Panc1 (cell line): ENCODE measurements at regions not wholly inside any gene's neighbourhood (a gene's known extent, or its start where the extent isn't known, plus 50 kb on each side); places are given as distances from the start of the nearest gene placed in this dataset.

Experiments used
- ATAC-seq: fragments of 200-7000 bp; cut with Tn5 transposase; 2 replicates; pipeline ENCODE4 v1.9.1; 2020; ENCODE audit warnings: mild to moderate bottlenecking, moderate library complexity
- BruUV-seq: library from RNA; stranded (reverse); fragments of 400-500 nt; replicated peaks from 2 replicates; lab custom pipeline; 2021; lab: Mats Ljungman, UMichigan
- CTCF ChIA-PET: fragments of 300-600 bp; sonication (Branson Sonifier 250); formaldehyde crosslinking; loops from one replicate; lab custom pipeline; 2022; ENCODE audit warnings: antibody characterized with exemption; lab: Charles Lee
- POLR2A ChIA-PET: fragments of 300-600 bp; sonication (Branson Sonifier 250); formaldehyde crosslinking; loops from one replicate; lab custom pipeline; 2022; ENCODE audit warnings: antibody characterized with exemption; lab: Charles Lee
- DNase-seq: peaks from one replicate; pipeline ENCODE4 v3.0.0-alpha.2; 2010; ENCODE audit warnings: low read depth, low spot score
- H3K27ac ChIP-seq: 2 replicates; pipeline ENCODE4 v1.5.1; 2011; ENCODE audit warnings: mild to moderate bottlenecking, low read length, inconsistent platforms
- H3K27me3 ChIP-seq: fragments of 200-500 bp; sonication (Bioruptor generic); 2 replicates; pipeline ENCODE4 v1.6.0; 2014; ENCODE audit warnings: low read length, inconsistent platforms; ENCODE audit not compliant: control insufficient read depth, insufficient read depth
- H3K36me3 ChIP-seq: fragments of 200-500 bp; sonication (Bioruptor generic); 2 replicates; pipeline ENCODE4 v1.5.1; 2014; ENCODE audit warnings: inconsistent platforms, mild to moderate bottlenecking, low read length, moderate library complexity; ENCODE audit not compliant: control insufficient read depth, insufficient read depth
- H3K4me1 ChIP-seq: 2 replicates; pipeline ENCODE4 v1.5.1; 2011; ENCODE audit warnings: inconsistent platforms, mild to moderate bottlenecking, low read length, moderate library complexity; ENCODE audit not compliant: control insufficient read depth, insufficient read depth
- H3K4me3 ChIP-seq, 2 experiments: 2 replicates each; pipeline ENCODE4 v1.5.1; 2011 to 2012; ENCODE audit warnings: low read depth in 2 of 2, low read length in 2 of 2, mild to moderate bottlenecking in 2 of 2, inconsistent platforms in 1 of 2, moderate library complexity in 1 of 2
- H3K9me3 ChIP-seq: fragments of 200-500 bp; sonication (Bioruptor generic); 2 replicates; pipeline ENCODE4 v1.5.1; 2014; ENCODE audit warnings: low read depth, mild to moderate bottlenecking, inconsistent platforms, low read length, moderate library complexity; ENCODE audit not compliant: control insufficient read depth, insufficient read depth
- CTCF ChIP-seq: fragments of 450-650 bp; IDR thresholded peaks from 2 replicates; pipeline ENCODE4 v1.5.1; 2017; ENCODE audit warnings: mild to moderate bottlenecking
- POLR2AphosphoS5 ChIP-seq: IDR thresholded peaks from 2 replicates; pipeline ENCODE4 v1.6.1; 2012; ENCODE audit warnings: mild to moderate bottlenecking, low read depth, low read length, moderate library complexity
- REST ChIP-seq, 2 experiments: IDR thresholded peaks; 2 replicates each; pipeline ENCODE4 v1.6.1; 2011 to 2012; ENCODE audit warnings: low read depth in 2 of 2, control low read depth in 1 of 2, low read length in 1 of 2, mild to moderate bottlenecking in 1 of 2, moderate library complexity in 1 of 2; ENCODE audit not compliant: insufficient read depth in 1 of 2
- SIN3A ChIP-seq: IDR thresholded peaks from 2 replicates; pipeline ENCODE4 v1.6.1; 2012; ENCODE audit warnings: low read depth, mild to moderate bottlenecking, low read length, moderate library complexity, borderline replicate concordance; ENCODE audit not compliant: insufficient read depth
- TCF7L2 ChIP-seq: IDR thresholded peaks from 2 replicates; pipeline ENCODE4 v1.6.1; 2011; ENCODE audit warnings: mild to moderate bottlenecking, low read depth, low read length, inconsistent platforms
- in situ Hi-C: cut with HindIII; loops from 2 replicates; pipeline ENCODE4 v1.10.0; 2016; ENCODE audit warnings: low sequenced_read_pairs, low pct_unique_long_range_greater_than_20kb
- intact Hi-C: fragments of 100-400 bp; cut with micrococcal nuclease; formaldehyde crosslinking; loops from one replicate; pipeline ENCODE4 v1.10.0; 2022; ENCODE audit not compliant: unreplicated experiment

GRCh38 chr2:35731674-35732073 lies 623.9 kb upstream of the CRIM1 start:
- BruUV-seq = no TSS peak
- Histone ChIP-seq H3K27ac (no peak overlapping the region), H3K9me3 (no peaks in the 10 kb centered on the region), H3K4me3 (no peak overlapping the region), H3K27me3 (no peaks in the 10 kb centered on the region), H3K36me3 (no peaks in the 10 kb centered on the region), H3K4me1 (no peaks in the 10 kb centered on the region)
- POLR2A ChIA-PET = no interaction called here
- DNase-seq (no peak), ATAC-seq (no peak)
- intact Hi-C loops (loop anchor here (10.0 kb wide), 1 partner anchor 53 kb away; no protein-coding TSS in a partner anchor), in situ Hi-C loops (no loop called here)
- CTCF ChIA-PET = no interaction called here
- no peak for TF ChIP-seq CTCF
- TF ChIP-seq TCF7L2 = no peak
- TF ChIP-seq POLR2AphosphoS5 = no peak
- TF ChIP-seq REST (IDR thresholded peaks at IDR 0.05; ENCODE audit: insufficient read depth in 1 of 2, low read depth in 2 of 2, low read length in 1 of 2) = no peak
- TF ChIP-seq SIN3A = no peak

- Histone ChIP-seq H3K27me3 (no peaks in the 10 kb centered on the region), H3K4me1 (no peaks in the 10 kb centered on the region), H3K4me3 (no peak overlapping the region), H3K27ac (no peak overlapping the region), H3K9me3 (0 out of 2 replicates have a peak, but pooled peaks cover 3% of the 10 kb centered on the region), H3K36me3 (no peaks in the 10 kb centered on the region)
- TF ChIP-seq SIN3A (no peak), POLR2AphosphoS5 (no peak), TCF7L2 (no peak), CTCF (no peak), REST (IDR thresholded peaks at IDR 0.05; ENCODE audit: insufficient read depth in 1 of 2, low read depth in 2 of 2, low read length in 1 of 2) (no peak)
- DNase-seq (no peak), ATAC-seq (no peak)
- in situ Hi-C loops (no loop called here), intact Hi-C loops (no loop called here)
- CTCF ChIA-PET = no interaction called here
- no TSS peak for BruUV-seq
- POLR2A ChIA-PET = no interaction called here
Measured at GRCh38 chr2:35714883-35715282, 640.7 kb upstream of the CRIM1 start.
